GM23338 (cell line): ENCODE measurements at regions not wholly inside any gene's neighbourhood (a gene's known extent, or its start where the extent isn't known, plus 50 kb on each side); places are given as distances from the start of the nearest gene placed in this dataset.

Source experiments
- ATAC-seq: fragments of 200-7000 bp; cut with Tn5 transposase; 3 replicates; pipeline ENCODE4 v1.9.1; 2020
- DNase-seq: peaks from one replicate; pipeline ENCODE4 v3.0.0-alpha.2; 2015; ENCODE audit warnings: low spot score
- H2AFZ ChIP-seq: fragments of 200-600 bp; sonication (generic); 2 replicates; pipeline ENCODE4 v1.8.0; 2016; ENCODE audit warnings: antibody characterized with exemption, mild to moderate bottlenecking, moderate library complexity
- H3F3A ChIP-seq: fragments of 200-600 bp; sonication (generic); replicated peaks from 2 replicates; pipeline ENCODE4 v1.8.0; 2017; ENCODE audit warnings: antibody characterized with exemption, mixed run types, low read depth
- H3K27ac ChIP-seq: fragments of 200-600 bp; sonication (generic); 2 replicates; pipeline ENCODE4 v1.6.1; 2016; ENCODE audit warnings: low read depth
- H3K27me3 ChIP-seq: fragments of 200-600 bp; sonication (generic); 2 replicates; pipeline ENCODE4 v1.8.0; 2016; ENCODE audit warnings: mild to moderate bottlenecking, mixed run types, moderate library complexity; ENCODE audit not compliant: insufficient read depth
- H3K36me3 ChIP-seq: fragments of 200-600 bp; sonication (generic); 2 replicates; pipeline ENCODE4 v1.8.0; 2016; ENCODE audit warnings: mild to moderate bottlenecking; ENCODE audit not compliant: insufficient read depth
- H3K4me1 ChIP-seq: fragments of 200-600 bp; sonication (generic); 2 replicates; pipeline ENCODE4 v1.8.0; 2016; ENCODE audit warnings: mild to moderate bottlenecking, moderate library complexity; ENCODE audit not compliant: insufficient read depth
- H3K4me2 ChIP-seq: fragments of 200-600 bp; sonication (generic); 2 replicates; pipeline ENCODE4 v1.7.1; 2017; ENCODE audit warnings: mixed run types
- H3K4me3 ChIP-seq: fragments of 200-600 bp; sonication (generic); 2 replicates; pipeline ENCODE4 v1.6.1; 2016; ENCODE audit warnings: mixed run types
- H3K79me2 ChIP-seq: fragments of 200-600 bp; sonication (generic); replicated peaks from 2 replicates; pipeline ENCODE4 v1.8.0; 2017; ENCODE audit warnings: mild to moderate bottlenecking; ENCODE audit not compliant: insufficient read depth
- H3K9me2 ChIP-seq: fragments of 200-600 bp; sonication (generic); 2 replicates; pipeline ENCODE4 v1.8.0; 2017; ENCODE audit not compliant: insufficient read depth
- H4K20me1 ChIP-seq: fragments of 200-600 bp; sonication (generic); replicated peaks from 2 replicates; pipeline ENCODE4 v1.8.0; 2017; ENCODE audit warnings: mild to moderate bottlenecking; ENCODE audit not compliant: insufficient read depth
- H3K27ac Mint-ChIP-seq: 2 replicates; pipeline ENCODE4 v1.8.0; 2020; ENCODE audit warnings: inconsistent platforms, mild to moderate bottlenecking, moderate library complexity, mixed read lengths
- H3K27me3 Mint-ChIP-seq: 3 replicates; pipeline ENCODE4 v1.8.0; 2022; ENCODE audit warnings: low read depth, mild to moderate bottlenecking, moderate library complexity, mixed read lengths, inconsistent platforms; ENCODE audit not compliant: insufficient read depth, poor library complexity
- H3K36me3 Mint-ChIP-seq: 3 replicates; pipeline ENCODE4 v1.8.0; 2021; ENCODE audit warnings: low read depth, mild to moderate bottlenecking, inconsistent platforms, moderate library complexity, mixed read lengths
- H3K4me1 Mint-ChIP-seq: 3 replicates; pipeline ENCODE4 v1.8.0; 2020; ENCODE audit warnings: mild to moderate bottlenecking, inconsistent platforms, mixed read lengths
- H3K4me3 Mint-ChIP-seq: 3 replicates; pipeline ENCODE4 v1.8.0; 2021; ENCODE audit warnings: moderate library complexity, mild to moderate bottlenecking, inconsistent platforms, mixed read lengths
- H3K9me3 Mint-ChIP-seq: 3 replicates; pipeline ENCODE4 v1.8.0; 2020; ENCODE audit warnings: moderate library complexity, mild to moderate bottlenecking, inconsistent platforms, mixed read lengths
- CREB1 ChIP-seq: fragments of 250-450 bp; sonication (Bioruptor Pico); IDR thresholded peaks from 2 replicates; pipeline ENCODE4 v1.5.0; 2020; ENCODE audit warnings: low read depth, mild to moderate bottlenecking, moderate library complexity
- EZH2 ChIP-seq: fragments of 200-600 bp; sonication (generic); IDR thresholded peaks from one replicate; pipeline ENCODE4 v1.8.0; 2017; ENCODE audit warnings: antibody characterized with exemption, mild to moderate bottlenecking, low read depth; ENCODE audit not compliant: unreplicated experiment
- JUNB ChIP-seq: IDR thresholded peaks from one replicate; pipeline ENCODE4 v1.6.1; 2016; ENCODE audit warnings: antibody characterized with exemption; ENCODE audit not compliant: unreplicated experiment
- NANOG ChIP-seq: IDR thresholded peaks from 2 replicates; pipeline ENCODE4 v1.6.1; 2016; ENCODE audit warnings: antibody characterized with exemption, borderline replicate concordance
- POLR2AphosphoS5 ChIP-seq: IDR thresholded peaks from 2 replicates; pipeline ENCODE4 v1.6.1; 2016; ENCODE audit warnings: antibody characterized with exemption, low read depth
- STAT1 ChIP-seq: IDR thresholded peaks from one replicate; pipeline ENCODE4 v1.6.1; 2016; ENCODE audit warnings: antibody characterized with exemption; ENCODE audit not compliant: unreplicated experiment
- ZNF114 ChIP-seq: fragments of 250-450 bp; sonication (Bioruptor Pico); IDR thresholded peaks from 2 replicates; pipeline ENCODE4 v1.5.0; 2020; ENCODE audit warnings: mild to moderate bottlenecking, moderate library complexity
- ZNF331 ChIP-seq: fragments of 250-450 bp; sonication (Bioruptor Pico); IDR thresholded peaks from 2 replicates; pipeline ENCODE4 v1.5.0; 2020; ENCODE audit warnings: low read depth, mild to moderate bottlenecking, moderate library complexity
- TF ChIP-seq, protein P1 (sequence below): IDR thresholded peaks from one replicate; pipeline ENCODE4 v1.6.1; 2018; ENCODE audit warnings: antibody characterized with exemption; ENCODE audit not compliant: unreplicated experiment
- TF ChIP-seq, protein P2 (sequence below): IDR thresholded peaks from 2 replicates; pipeline ENCODE4 v1.6.1; 2016; ENCODE audit warnings: antibody characterized with exemption
- TF ChIP-seq, protein P3 (sequence below), 2 experiments: fragments of 200-600 bp in 1 of 2; sonication (generic) in 1 of 2; conservative IDR thresholded peaks; 2 replicates each; pipeline versions ENCODE4 v1.5.1 to v1.6.1; 2016 to 2017; ENCODE audit warnings: antibody characterized with exemption in 2 of 2, low read depth in 2 of 2, mild to moderate bottlenecking in 2 of 2, moderate library complexity in 1 of 2
- TF ChIP-seq, protein P4 (sequence below): fragments of 250-450 bp; sonication (Bioruptor Pico); IDR thresholded peaks from 2 replicates; pipeline ENCODE4 v1.5.0; 2020; ENCODE audit warnings: mild to moderate bottlenecking, moderate library complexity

DNA sequence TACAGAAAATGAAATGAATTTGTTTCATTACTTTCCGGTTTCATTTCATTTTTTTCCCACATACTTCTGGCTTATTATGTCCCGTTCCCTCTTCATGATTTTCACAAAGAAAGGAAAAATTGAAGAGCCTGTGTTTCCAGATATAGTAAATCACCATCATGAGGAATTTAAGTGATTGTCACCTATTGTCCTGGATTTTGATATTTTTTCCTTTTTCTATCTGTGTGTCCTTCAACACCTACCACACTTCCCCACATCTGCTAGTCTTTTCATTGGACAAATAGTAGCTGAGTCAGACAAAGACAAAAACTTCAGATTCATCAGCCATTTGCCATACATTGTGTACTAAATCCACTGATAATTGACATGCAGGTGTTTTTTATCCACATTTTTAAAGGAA is 258.2 kb upstream of the HSF2 start:
- Histone ChIP-seq H3K36me3 (no peaks in the 10 kb centered on the region), H3F3A (no peaks in the 10 kb centered on the region), H3K4me2 (no peak overlapping the region), H3K4me1 (no peaks in the 10 kb centered on the region), H3K4me3 (no peak overlapping the region), H2AFZ (no peak overlapping the region), H4K20me1 (no peaks in the 10 kb centered on the region), H3K27me3 (no peaks in the 10 kb centered on the region), H3K27ac (no peak overlapping the region), H3K9me2 (no peaks in the 10 kb centered on the region), H3K79me2 (no peaks in the 10 kb centered on the region)
- ATAC-seq, result no peak
- DNase-seq, result no peak
- Mint-ChIP-seq H3K9me3 (no peaks in the 10 kb centered on the region), H3K4me3 (no peak overlapping the region), H3K27ac (no peak overlapping the region), H3K36me3 (no peaks in the 10 kb centered on the region), H3K4me1 (peaks cover 6% of the 10 kb centered on the region; the same call in 1 of the 3 replicates), H3K27me3 (no peaks in the 10 kb centered on the region)
- TF ChIP-seq, protein P1, sequence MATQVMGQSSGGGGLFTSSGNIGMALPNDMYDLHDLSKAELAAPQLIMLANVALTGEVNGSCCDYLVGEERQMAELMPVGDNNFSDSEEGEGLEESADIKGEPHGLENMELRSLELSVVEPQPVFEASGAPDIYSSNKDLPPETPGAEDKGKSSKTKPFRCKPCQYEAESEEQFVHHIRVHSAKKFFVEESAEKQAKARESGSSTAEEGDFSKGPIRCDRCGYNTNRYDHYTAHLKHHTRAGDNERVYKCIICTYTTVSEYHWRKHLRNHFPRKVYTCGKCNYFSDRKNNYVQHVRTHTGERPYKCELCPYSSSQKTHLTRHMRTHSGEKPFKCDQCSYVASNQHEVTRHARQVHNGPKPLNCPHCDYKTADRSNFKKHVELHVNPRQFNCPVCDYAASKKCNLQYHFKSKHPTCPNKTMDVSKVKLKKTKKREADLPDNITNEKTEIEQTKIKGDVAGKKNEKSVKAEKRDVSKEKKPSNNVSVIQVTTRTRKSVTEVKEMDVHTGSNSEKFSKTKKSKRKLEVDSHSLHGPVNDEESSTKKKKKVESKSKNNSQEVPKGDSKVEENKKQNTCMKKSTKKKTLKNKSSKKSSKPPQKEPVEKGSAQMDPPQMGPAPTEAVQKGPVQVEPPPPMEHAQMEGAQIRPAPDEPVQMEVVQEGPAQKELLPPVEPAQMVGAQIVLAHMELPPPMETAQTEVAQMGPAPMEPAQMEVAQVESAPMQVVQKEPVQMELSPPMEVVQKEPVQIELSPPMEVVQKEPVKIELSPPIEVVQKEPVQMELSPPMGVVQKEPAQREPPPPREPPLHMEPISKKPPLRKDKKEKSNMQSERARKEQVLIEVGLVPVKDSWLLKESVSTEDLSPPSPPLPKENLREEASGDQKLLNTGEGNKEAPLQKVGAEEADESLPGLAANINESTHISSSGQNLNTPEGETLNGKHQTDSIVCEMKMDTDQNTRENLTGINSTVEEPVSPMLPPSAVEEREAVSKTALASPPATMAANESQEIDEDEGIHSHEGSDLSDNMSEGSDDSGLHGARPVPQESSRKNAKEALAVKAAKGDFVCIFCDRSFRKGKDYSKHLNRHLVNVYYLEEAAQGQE, result no peak
- no peak for TF ChIP-seq JUNB
- TF ChIP-seq STAT1, result no peak
- TF ChIP-seq NANOG, result no peak
- TF ChIP-seq, protein P2, sequence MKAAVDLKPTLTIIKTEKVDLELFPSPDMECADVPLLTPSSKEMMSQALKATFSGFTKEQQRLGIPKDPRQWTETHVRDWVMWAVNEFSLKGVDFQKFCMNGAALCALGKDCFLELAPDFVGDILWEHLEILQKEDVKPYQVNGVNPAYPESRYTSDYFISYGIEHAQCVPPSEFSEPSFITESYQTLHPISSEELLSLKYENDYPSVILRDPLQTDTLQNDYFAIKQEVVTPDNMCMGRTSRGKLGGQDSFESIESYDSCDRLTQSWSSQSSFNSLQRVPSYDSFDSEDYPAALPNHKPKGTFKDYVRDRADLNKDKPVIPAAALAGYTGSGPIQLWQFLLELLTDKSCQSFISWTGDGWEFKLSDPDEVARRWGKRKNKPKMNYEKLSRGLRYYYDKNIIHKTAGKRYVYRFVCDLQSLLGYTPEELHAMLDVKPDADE, result no peak
- no peak for TF ChIP-seq ZNF331 (CRISPR knock-in tag)
- no peak for TF ChIP-seq ZNF114 (CRISPR knock-in tag)
- TF ChIP-seq, protein P3, sequence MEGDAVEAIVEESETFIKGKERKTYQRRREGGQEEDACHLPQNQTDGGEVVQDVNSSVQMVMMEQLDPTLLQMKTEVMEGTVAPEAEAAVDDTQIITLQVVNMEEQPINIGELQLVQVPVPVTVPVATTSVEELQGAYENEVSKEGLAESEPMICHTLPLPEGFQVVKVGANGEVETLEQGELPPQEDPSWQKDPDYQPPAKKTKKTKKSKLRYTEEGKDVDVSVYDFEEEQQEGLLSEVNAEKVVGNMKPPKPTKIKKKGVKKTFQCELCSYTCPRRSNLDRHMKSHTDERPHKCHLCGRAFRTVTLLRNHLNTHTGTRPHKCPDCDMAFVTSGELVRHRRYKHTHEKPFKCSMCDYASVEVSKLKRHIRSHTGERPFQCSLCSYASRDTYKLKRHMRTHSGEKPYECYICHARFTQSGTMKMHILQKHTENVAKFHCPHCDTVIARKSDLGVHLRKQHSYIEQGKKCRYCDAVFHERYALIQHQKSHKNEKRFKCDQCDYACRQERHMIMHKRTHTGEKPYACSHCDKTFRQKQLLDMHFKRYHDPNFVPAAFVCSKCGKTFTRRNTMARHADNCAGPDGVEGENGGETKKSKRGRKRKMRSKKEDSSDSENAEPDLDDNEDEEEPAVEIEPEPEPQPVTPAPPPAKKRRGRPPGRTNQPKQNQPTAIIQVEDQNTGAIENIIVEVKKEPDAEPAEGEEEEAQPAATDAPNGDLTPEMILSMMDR (conservative IDR thresholded peaks at IDR 0.05; ENCODE audit: low read depth in 2 of 2), result no peak
- TF ChIP-seq EZH2, result no peak
- no peak for TF ChIP-seq CREB1 (CRISPR knock-in tag)
- TF ChIP-seq POLR2AphosphoS5, result no peak
- TF ChIP-seq, protein P4, sequence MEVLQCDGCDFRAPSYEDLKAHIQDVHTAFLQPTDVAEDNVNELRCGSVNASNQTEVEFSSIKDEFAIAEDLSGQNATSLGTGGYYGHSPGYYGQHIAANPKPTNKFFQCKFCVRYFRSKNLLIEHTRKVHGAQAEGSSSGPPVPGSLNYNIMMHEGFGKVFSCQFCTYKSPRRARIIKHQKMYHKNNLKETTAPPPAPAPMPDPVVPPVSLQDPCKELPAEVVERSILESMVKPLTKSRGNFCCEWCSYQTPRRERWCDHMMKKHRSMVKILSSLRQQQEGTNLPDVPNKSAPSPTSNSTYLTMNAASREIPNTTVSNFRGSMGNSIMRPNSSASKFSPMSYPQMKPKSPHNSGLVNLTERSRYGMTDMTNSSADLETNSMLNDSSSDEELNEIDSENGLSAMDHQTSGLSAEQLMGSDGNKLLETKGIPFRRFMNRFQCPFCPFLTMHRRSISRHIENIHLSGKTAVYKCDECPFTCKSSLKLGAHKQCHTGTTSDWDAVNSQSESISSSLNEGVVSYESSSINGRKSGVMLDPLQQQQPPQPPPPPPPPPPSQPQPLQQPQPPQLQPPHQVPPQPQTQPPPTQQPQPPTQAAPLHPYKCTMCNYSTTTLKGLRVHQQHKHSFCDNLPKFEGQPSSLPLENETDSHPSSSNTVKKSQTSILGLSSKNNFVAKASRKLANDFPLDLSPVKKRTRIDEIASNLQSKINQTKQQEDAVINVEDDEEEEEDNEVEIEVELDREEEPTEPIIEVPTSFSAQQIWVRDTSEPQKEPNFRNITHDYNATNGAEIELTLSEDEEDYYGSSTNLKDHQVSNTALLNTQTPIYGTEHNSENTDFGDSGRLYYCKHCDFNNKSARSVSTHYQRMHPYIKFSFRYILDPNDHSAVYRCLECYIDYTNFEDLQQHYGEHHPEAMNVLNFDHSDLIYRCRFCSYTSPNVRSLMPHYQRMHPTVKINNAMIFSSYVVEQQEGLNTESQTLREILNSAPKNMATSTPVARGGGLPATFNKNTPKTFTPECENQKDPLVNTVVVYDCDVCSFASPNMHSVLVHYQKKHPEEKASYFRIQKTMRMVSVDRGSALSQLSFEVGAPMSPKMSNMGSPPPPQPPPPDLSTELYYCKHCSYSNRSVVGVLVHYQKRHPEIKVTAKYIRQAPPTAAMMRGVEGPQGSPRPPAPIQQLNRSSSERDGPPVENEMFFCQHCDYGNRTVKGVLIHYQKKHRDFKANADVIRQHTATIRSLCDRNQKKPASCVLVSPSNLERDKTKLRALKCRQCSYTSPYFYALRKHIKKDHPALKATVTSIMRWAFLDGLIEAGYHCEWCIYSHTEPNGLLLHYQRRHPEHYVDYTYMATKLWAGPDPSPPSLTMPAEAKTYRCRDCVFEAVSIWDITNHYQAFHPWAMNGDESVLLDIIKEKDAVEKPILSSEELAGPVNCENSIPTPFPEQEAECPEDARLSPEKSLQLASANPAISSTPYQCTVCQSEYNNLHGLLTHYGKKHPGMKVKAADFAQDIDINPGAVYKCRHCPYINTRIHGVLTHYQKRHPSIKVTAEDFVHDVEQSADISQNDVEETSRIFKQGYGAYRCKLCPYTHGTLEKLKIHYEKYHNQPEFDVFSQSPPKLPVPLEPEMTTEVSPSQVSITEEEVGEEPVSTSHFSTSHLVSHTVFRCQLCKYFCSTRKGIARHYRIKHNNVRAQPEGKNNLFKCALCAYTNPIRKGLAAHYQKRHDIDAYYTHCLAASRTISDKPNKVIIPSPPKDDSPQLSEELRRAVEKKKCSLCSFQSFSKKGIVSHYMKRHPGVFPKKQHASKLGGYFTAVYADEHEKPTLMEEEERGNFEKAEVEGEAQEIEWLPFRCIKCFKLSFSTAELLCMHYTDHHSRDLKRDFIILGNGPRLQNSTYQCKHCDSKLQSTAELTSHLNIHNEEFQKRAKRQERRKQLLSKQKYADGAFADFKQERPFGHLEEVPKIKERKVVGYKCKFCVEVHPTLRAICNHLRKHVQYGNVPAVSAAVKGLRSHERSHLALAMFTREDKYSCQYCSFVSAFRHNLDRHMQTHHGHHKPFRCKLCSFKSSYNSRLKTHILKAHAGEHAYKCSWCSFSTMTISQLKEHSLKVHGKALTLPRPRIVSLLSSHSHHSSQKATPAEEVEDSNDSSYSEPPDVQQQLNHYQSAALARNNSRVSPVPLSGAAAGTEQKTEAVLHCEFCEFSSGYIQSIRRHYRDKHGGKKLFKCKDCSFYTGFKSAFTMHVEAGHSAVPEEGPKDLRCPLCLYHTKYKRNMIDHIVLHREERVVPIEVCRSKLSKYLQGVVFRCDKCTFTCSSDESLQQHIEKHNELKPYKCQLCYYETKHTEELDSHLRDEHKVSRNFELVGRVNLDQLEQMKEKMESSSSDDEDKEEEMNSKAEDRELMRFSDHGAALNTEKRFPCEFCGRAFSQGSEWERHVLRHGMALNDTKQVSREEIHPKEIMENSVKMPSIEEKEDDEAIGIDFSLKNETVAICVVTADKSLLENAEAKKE (CRISPR knock-in tag), result no peak
